ENCODE measurements at regions not wholly inside any gene's neighbourhood (a gene's known extent, or its start where the extent isn't known, plus 50 kb on each side); places are given as distances from the start of the nearest gene placed in this dataset.

GRCh38 chr5:56454219-56454862 is 221.2 kb upstream of the ANKRD55 start:
- DNase-seq, result no peak

- DNase-seq, result no peak
These were observed 218.6 kb upstream of the ANKRD55 start for GRCh38 chr5:56451742-56452141.

- DNase-seq, result no peak
These were observed 217.6 kb upstream of the ANKRD55 start for GRCh38 chr5:56450766-56451165.

GRCh38 chr5:56449071-56449640 is 216.0 kb upstream of the ANKRD55 start:
- no peak for DNase-seq

- DNase-seq, result no peak
These were observed 214.5 kb upstream of the ANKRD55 start for GRCh38 chr5:56447656-56448055.

- no peak for DNase-seq
These were observed 214.1 kb upstream of the ANKRD55 start for GRCh38 chr5:56447232-56447631.

GRCh38 chr5:56446728-56447127 is 213.6 kb upstream of the ANKRD55 start:
- DNase-seq, result no peak

- no peak for DNase-seq
These were observed 210.7 kb upstream of the ANKRD55 start for GRCh38 chr5:56443826-56444225.

GRCh38 chr5:56440871-56441740 is 208.0 kb upstream of the ANKRD55 start:
- no peak for DNase-seq

- DNase-seq, result no peak
These were observed 201.9 kb upstream of the ANKRD55 start for GRCh38 chr5:56434986-56435385.

GRCh38 chr5:56433039-56433617 is 200.0 kb upstream of the ANKRD55 start:
- DNase-seq, result no peak

GRCh38 chr5:56432321-56432720 is 199.2 kb upstream of the ANKRD55 start:
- DNase-seq, result no peak

GRCh38 chr5:56430422-56430821 is 197.3 kb upstream of the ANKRD55 start:
- no peak for DNase-seq

GRCh38 chr5:56429110-56429561 is 196.0 kb upstream of the ANKRD55 start:
- no peak for DNase-seq

GRCh38 chr5:56426693-56427092 is 193.6 kb upstream of the ANKRD55 start:
- DNase-seq, result no peak

GRCh38 chr5:56422076-56422762 is 189.1 kb upstream of the ANKRD55 start:
- DNase-seq, result no peak

GRCh38 chr5:56421246-56422075 is 188.3 kb upstream of the ANKRD55 start:
- DNase-seq, result no peak

GRCh38 chr5:56420323-56420722 is 187.2 kb upstream of the ANKRD55 start:
- DNase-seq, result no peak

- no peak for DNase-seq
These were observed 186.5 kb upstream of the ANKRD55 start for GRCh38 chr5:56419667-56420066.

- DNase-seq, result no peak
These were observed 182.2 kb upstream of the ANKRD55 start for GRCh38 chr5:56415356-56415765.

GRCh38 chr5:56414066-56414465 is 180.9 kb upstream of the ANKRD55 start:
- DNase-seq, result no peak

GRCh38 chr5:56413546-56413945 is 180.4 kb upstream of the ANKRD55 start:
- no peak for DNase-seq

Measured in left hindlimb (tissue), 1 donor.